GM12872 (cell line): ENCODE measurements at regions not wholly inside any gene's neighbourhood (a gene's known extent, or its start where the extent isn't known, plus 50 kb on each side); places are given as distances from the start of the nearest gene placed in this dataset.

Experiments
- TF ChIP-seq, protein P1 (sequence below): IDR thresholded peaks from 3 replicates; pipeline ENCODE4 v1.5.1; 2011; ENCODE audit warnings: low read depth, mild to moderate bottlenecking, low read length, moderate library complexity; ENCODE audit not compliant: insufficient read depth

DNA sequence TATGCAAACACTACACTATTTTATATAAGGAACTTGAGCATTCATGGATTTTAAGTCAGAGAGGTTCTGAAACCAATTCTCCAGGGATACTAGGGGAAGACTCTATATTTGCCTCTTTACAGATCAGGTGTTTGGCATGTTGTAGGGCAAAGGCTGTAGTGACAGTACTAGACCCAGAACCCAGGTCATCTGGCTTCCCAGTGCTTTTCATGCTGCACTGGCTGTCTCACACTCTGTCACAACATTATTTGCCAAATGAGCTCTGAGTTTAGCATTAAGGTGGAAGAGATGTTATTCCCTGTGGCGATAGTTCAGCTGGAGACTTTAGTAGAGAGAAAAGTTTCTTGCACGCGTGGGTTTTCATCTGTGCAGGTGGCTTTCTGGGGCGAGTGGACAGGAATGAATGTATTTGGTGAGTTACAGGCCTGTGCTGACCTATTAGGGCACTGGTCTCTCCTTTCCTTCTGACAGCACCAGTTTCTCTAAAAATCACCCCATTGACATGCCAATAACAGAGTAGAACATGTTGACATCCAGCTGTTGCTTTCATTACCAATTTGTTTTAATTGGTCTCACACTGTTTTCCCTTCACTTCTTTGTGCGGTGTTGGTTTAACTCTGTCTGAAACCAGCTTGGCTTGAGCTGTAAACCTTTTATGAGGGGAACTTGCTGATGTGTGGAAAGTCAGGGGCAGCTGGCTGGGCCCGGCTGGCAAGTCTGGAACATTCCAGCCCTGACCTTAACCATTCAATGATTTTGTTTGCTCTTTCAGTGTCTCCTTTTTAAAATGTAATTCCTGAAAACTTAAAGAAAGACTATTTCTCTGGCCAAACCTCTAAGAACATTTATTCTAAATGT lies 643.0 kb upstream of the FAM98A start:
- TF ChIP-seq, protein P1, sequence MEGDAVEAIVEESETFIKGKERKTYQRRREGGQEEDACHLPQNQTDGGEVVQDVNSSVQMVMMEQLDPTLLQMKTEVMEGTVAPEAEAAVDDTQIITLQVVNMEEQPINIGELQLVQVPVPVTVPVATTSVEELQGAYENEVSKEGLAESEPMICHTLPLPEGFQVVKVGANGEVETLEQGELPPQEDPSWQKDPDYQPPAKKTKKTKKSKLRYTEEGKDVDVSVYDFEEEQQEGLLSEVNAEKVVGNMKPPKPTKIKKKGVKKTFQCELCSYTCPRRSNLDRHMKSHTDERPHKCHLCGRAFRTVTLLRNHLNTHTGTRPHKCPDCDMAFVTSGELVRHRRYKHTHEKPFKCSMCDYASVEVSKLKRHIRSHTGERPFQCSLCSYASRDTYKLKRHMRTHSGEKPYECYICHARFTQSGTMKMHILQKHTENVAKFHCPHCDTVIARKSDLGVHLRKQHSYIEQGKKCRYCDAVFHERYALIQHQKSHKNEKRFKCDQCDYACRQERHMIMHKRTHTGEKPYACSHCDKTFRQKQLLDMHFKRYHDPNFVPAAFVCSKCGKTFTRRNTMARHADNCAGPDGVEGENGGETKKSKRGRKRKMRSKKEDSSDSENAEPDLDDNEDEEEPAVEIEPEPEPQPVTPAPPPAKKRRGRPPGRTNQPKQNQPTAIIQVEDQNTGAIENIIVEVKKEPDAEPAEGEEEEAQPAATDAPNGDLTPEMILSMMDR = no peak

DNA sequence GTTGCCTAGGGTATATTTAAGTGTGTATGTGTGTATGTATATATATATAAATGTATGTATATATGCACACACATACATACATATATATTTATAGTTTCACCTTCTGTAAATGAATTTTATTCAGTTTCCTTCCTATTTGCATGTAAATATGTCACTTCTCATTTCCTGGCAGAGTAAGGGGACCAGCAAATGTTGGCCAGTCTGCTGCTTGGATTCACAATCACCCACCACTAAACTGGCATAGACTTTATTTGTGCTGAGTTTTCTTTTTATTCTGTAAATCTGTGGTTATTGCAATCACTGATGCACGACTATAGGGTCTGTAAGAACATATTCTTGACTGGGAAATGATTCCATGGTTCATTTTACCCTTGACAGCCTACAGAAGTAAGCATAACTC lies 640.4 kb upstream of the FAM98A start:
- TF ChIP-seq, protein P1 = no peak

DNA sequence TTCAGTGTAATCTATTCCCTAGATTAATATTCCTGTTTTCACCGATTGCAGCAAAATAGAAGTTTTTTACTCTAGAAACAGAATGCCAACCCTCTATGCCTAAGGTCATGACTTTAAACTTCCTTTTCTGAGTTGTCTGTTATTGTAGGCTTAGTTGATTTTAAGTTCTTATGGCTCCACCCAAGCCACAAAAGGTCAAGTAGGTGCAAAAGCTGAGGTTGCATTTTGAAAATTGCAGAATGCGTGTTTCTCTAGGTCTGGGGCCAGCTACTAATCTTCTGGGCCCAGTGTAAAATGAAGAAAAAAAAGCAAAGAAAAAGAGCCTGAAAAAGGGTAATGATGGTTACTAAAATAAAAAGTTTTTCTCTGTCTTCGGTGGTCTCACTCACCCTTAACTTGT lies 635.7 kb upstream of the FAM98A start:
- TF ChIP-seq, protein P1 = no peak

DNA sequence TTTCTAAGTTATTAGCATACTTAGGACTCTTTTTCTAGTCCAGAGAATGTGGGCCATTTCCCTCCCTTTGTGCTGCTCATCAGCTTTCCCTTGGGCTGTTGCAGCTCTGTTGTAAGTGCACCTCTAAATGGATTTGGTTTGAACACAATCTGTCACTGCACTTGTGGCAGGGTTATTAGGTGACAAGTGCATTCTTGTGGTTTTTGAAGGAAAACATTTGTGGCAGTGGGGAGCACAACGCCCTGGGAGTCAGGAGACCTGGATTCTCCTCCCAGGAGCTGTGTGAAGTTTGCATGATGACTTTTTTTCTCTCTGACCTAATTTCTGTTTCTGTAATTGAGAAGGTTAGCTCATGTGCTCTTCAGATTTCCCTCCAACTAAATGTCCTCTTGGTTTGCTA lies 630.9 kb upstream of the FAM98A start:
- TF ChIP-seq, protein P1 = no peak

DNA sequence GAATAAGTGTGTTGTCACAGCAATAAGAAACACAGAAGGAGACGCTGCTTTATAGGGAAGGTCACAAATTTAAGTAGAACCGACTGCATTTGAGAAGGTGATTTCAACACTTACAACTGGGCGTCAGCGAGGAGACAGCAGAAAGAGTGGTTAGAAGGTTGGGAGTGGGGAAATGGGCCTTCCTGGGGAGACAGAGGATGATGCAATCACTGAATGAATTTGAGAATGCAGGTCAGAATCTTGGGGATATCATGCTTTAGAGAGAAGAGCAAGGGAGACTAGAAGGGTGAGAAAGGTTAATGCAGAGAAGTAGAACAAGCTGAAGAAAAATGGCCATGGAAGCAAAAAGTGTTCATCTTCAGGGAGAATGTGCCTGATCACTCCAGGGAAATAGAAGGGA lies 616.1 kb upstream of the FAM98A start:
- TF ChIP-seq, protein P1 = no peak

DNA sequence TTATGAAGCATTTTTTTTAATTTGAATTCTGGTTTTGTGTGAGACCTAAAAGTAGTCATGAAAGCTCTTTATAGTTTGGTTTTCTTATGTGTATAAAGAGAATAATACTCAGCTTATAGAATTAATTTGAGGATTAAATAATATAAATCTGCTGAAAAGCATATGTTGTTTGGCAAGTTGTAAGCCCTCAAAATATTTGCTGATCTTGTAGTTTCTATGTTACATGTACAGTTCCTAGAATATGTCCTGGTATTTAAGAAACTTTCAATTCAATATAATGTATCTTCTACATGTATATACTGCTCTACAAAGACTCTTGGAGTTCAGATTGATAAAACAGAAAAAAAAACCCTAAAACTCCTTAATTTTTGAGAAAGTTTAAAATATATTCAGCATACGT lies 605.5 kb upstream of the FAM98A start:
- TF ChIP-seq, protein P1 = no peak

DNA sequence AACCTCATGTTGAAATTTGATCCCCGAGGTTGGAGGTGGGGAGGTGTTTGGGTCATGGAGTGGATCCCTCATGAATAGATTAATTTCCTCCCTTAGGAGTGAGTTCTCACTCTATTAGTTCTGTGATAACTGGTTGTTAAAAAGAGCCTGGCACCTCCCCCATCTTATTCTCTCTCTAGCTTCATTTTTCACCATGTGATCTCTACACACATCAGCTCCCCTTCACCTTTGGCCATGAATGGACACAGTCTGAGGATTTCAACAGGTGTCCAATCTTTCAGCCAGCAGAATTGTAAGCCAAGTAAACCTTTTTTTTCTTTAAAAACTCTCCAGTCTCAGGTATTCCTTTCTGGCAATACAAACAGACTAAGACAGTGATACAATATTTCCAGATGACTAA lies 602.0 kb upstream of the FAM98A start:
- TF ChIP-seq, protein P1 = no peak
